AG09319 (cell line): ENCODE measurements at regions not wholly inside any gene's neighbourhood (a gene's known extent, or its start where the extent isn't known, plus 50 kb on each side); places are given as distances from the start of the nearest gene placed in this dataset.
A peak's percentile ranks its signal among the peaks of the same experiment; 100 is the strongest.

Experiments used
- DNase-seq: peaks from one replicate; pipeline ENCODE4 v3.0.0-alpha.2; 2010; ENCODE audit warnings: low read depth; ENCODE audit errors: extremely low read depth
- TF ChIP-seq, protein P1 (sequence below): IDR thresholded peaks from 2 replicates; pipeline ENCODE4 v1.5.1; 2011; ENCODE audit warnings: low read depth, mild to moderate bottlenecking, inconsistent platforms, low read length, moderate library complexity

DNA sequence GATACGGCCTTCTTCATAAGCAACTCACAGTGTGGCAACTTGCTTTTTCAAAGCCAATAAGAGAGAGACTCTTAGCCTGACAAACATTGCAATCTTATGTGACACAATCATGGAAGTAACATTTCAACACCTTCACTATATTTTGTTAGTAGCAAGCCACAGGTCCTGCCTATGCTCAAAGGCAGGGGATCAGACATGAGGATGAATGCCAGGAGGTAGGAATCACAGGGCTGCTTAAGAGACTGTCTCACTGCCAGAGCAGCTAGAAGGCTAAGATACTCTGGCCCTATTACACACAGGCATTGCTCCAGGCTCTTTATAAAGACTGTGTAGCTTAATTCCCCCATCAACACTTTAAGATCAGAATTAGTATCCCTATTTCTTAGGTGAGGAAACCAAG is 236.2 kb upstream of the KAZN start:
- TF ChIP-seq, protein P1, sequence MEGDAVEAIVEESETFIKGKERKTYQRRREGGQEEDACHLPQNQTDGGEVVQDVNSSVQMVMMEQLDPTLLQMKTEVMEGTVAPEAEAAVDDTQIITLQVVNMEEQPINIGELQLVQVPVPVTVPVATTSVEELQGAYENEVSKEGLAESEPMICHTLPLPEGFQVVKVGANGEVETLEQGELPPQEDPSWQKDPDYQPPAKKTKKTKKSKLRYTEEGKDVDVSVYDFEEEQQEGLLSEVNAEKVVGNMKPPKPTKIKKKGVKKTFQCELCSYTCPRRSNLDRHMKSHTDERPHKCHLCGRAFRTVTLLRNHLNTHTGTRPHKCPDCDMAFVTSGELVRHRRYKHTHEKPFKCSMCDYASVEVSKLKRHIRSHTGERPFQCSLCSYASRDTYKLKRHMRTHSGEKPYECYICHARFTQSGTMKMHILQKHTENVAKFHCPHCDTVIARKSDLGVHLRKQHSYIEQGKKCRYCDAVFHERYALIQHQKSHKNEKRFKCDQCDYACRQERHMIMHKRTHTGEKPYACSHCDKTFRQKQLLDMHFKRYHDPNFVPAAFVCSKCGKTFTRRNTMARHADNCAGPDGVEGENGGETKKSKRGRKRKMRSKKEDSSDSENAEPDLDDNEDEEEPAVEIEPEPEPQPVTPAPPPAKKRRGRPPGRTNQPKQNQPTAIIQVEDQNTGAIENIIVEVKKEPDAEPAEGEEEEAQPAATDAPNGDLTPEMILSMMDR: no peak
- DNase-seq: no peak

DNA sequence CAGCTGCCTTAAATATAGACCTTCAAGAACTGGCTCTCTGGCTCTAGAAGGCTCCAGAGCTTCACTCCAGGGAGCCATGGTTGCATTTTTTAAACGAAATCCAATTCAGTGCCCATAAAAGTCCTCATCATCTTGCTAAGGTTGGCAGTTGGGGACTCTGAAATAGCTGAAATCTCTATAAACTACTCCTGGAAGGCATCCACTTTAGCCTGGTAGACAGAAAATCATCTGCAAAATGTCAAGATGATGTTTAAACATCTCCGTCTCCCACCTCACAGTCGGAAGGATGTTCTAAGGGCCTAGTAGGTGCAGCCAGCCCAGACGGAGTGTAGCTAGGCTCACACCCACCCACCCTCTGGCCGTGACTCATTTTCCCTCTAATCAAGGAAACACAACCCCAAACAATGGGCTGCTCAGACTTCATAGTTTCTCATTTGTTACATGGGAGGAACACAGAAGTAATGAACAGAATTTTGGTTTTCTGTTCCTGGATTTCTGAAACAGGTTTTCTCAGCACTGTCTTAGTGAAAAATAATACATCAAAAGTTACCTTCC is 235.4 kb upstream of the KAZN start:
- TF ChIP-seq, protein P1: no peak
- no peak for DNase-seq

DNA sequence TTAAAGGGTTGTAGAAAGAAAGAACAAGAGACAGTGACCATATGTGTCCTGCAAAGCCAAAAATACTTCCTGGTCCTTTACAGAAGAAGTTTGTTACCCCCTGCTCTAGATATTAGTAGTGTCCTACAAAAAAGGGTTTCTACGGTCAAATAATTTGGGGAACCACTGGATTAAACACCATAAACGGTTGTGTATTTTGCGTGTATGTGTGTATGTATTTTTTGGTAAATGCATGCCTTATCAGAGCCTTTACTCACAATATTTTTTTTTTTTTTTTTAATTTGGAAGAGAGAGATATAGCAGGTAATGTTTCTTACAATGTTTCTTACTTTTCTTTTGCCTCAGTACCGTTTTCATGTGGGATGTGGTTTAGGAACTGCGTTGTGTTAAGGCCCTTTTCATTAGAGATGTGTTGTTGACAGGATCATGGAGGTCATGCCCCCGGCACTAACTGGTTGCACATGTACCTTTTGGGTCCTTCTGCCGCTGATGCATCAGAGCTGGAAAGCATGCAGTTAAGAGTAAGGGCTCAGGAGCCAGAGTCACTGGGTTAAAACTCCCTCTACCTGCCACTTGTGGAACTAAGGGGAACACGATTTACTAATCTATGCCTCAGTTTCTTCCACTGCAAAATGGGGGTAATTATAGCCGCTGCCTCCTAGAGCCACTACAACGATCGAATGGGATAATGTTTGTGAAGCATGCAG is 234.6 kb upstream of the KAZN start:
- TF ChIP-seq, protein P1: peak; percentile 22
- no peak for DNase-seq

DNA sequence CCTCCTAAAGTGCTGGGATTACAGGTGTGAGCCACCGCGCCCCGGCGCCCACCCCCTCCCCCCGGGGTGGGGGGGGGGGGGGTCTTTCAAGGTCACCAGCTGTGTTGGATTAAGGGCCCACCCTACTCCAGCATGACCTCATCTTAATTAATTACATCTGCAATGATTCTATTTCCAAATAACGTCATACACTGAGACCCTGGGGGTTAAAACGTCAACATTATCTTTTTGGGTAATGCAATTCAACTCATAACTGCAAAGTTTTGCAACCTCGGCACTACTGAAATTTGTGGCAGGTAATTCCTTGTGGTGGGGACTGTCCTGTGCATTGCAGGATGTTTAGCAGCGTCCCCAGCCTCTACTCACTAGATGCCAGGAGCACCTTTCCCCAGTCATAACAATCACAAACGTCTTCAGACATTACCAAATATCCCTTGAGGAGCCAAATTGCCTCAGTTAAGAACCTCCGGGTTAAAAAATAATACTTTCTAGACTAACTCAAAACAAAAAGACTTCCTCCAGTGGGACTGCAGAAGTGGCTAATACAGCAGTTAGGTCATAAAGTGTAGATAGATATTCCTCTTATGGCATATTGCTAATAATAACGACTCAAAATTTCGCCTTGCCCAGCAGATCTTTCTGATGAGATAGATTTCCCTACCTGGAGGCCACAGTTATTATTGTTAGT is 233.0 kb upstream of the KAZN start:
- DNase-seq: no peak
- TF ChIP-seq, protein P1: no peak

DNA sequence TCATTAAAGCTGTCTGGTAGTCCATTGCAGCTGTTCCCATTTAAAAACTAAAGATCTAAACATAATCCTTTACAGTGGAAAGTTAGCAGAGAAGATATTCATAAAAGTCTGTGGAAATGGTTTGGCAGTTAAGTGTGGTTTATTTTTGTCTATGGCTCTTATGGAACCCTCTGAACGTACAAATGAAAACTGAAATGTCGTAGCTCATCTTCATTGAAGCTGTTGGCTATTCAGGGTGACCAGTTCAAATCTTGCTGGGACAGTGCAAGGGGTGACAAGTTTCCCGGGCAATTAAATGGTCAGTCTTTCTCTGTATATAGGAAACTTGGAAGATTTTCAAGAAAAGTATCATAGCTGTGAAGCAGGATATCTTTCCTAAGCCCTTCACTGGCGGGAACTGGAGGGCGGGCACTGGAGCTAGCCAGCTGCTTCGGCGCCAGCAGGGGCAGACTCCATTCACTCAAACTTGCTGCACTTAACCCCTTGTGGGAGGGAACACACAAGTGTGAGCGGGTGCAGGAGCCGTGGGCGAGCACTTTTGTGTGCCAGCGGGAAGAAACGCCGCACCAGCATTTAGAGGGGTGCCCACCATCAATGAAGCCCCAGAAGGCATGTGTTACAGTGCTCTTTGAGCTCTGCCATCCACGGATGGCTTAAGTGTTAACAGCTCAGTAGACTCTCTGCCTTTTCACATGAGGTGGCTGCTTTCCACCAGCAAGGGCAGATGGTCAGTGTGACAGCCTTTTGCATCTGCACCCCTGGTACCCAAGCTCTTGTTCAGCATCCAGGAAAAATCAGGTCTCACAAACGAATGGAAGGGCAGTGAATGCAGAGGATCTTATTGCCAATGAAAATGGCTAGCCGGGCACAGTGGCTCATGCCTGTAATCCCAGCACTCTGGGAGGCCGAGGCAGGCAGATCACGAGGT is 232.1 kb upstream of the KAZN start:
- no peak for DNase-seq
- TF ChIP-seq, protein P1: peak; percentile 25

DNA sequence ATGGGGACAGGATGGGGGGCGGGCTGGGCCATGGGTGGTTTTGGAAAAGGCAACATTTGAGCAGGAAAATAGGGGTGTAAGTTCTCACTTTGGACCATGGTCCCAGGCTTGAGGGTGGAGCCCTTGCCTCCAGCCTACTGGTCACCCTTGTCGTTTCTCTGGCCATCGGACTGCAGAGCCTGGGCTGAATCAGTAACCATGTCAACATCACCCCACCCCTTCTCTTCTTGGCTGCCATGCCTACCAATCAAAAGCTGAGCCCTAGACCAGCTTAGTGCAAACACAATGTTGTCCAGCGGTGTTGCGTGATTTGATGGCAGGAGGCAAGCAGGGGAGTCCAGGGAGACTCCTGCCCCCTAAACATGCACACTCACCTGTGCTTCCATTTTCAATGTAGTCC is 231.0 kb upstream of the KAZN start:
- no peak for DNase-seq
- TF ChIP-seq, protein P1: no peak
